Suprapubic skin (tissue), 4 donors: ENCODE measurements at regions not wholly inside any gene's neighbourhood (a gene's known extent, or its start where the extent isn't known, plus 50 kb on each side); places are given as distances from the start of the nearest gene placed in this dataset.

Source experiments
- DNase-seq, 2 donors: peaks; one replicate each; pipeline ENCODE4 v3.0.0-alpha.2; 2019; ENCODE audit warnings: low spot score in 2 of 2
- H3K27ac ChIP-seq: fragments of 200-600 bp; sonication (generic); one replicate; pipeline ENCODE4 v1.5.1; 2019
- H3K27me3 ChIP-seq: fragments of 200-600 bp; sonication (generic); one replicate; pipeline ENCODE4 v1.5.1; 2019
- H3K36me3 ChIP-seq: fragments of 200-600 bp; sonication (generic); one replicate; pipeline ENCODE4 v1.5.1; 2019
- H3K4me1 ChIP-seq: fragments of 200-600 bp; sonication (generic); one replicate; pipeline ENCODE4 v1.5.1; 2019
- H3K4me3 ChIP-seq: fragments of 200-600 bp; sonication (generic); one replicate; pipeline ENCODE4 v1.5.1; 2019; ENCODE audit warnings: mild to moderate bottlenecking
- H3K9me3 ChIP-seq: fragments of 200-600 bp; sonication (generic); one replicate; pipeline ENCODE4 v1.5.1; 2019
- EP300 ChIP-seq: sonication (generic); formaldehyde crosslinking; IDR thresholded peaks from one replicate; pipeline ENCODE4 v1.6.1; 2017; ENCODE audit warnings: antibody characterized with exemption
- POLR2A ChIP-seq, 2 donors: fragments of 450-650 bp; IDR thresholded peaks; one replicate each; pipeline ENCODE4 v1.6.1; 2017; ENCODE audit warnings: antibody characterized with exemption in 2 of 2, mild to moderate bottlenecking in 2 of 2, moderate library complexity in 2 of 2
- POLR2AphosphoS5 ChIP-seq, 3 donors: sonication (generic); formaldehyde crosslinking; IDR thresholded peaks; one replicate each; pipeline ENCODE4 v1.6.1; 2017; ENCODE audit warnings: antibody characterized with exemption in 3 of 3
- WGBS: methylation state at CpG from one replicate; pipeline ENCODE4 v1.1.5; 2018; 5-methylcytosine and 5-hydroxymethylcytosine counted together
- TF ChIP-seq, protein P1 (sequence below), 2 donors: fragments of 200-600 bp in 1 of 2; fragments of 450-650 bp in 1 of 2; sonication (generic) in 1 of 2; IDR thresholded peaks; one replicate each; pipeline ENCODE4 v1.5.1; 2016 to 2019; ENCODE audit warnings: antibody characterized with exemption in 2 of 2, mild to moderate bottlenecking in 1 of 2, moderate library complexity in 1 of 2

DNA sequence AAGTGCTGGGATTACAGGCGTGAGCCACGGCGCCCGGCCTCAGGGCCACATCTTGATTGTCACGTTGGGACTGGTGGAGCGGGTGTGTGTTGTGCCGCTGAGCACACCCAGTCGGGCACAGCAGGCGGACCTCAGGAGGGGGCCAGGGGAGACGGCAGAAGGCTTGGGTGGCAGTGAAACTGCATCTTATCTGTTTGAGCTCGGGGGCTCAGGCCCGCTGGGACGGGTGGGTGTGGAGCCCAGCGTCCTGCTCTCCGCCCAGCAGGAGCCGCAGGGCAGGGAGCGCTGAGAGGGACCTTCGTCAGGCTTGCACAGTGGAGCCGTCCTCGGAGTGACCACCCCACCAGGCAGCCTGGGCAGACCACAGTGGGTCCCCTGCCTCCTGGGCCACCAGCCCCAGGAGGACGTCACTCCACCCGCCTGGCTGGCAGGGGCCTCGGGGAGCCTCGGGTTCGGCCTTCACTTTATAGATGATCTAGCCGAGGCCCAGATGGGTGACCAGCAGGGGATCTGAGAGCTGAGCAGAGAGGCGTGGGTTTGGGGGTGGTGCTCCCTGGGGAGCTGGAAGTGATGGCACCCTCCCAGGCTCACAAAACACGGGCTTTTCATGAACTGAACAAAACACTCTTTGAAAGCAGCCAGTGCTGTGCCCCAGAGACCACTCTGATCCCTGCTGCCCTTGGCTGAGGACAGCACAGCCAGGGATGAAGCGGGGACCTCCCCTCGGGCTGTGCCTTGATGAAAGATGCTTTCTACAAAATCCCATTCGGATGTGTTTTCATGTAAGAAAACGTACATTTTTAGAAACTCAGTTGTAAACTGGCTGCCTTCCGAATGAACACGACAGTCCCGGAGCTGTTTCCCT is 181.1 kb downstream of the SEC14L1 start:
- DNase-seq, result peak; percentile 73 to 78
- TF ChIP-seq EP300, result no peak
- TF ChIP-seq POLR2AphosphoS5 (IDR thresholded peaks at IDR 0.05), result no peak
- TF ChIP-seq, protein P1, sequence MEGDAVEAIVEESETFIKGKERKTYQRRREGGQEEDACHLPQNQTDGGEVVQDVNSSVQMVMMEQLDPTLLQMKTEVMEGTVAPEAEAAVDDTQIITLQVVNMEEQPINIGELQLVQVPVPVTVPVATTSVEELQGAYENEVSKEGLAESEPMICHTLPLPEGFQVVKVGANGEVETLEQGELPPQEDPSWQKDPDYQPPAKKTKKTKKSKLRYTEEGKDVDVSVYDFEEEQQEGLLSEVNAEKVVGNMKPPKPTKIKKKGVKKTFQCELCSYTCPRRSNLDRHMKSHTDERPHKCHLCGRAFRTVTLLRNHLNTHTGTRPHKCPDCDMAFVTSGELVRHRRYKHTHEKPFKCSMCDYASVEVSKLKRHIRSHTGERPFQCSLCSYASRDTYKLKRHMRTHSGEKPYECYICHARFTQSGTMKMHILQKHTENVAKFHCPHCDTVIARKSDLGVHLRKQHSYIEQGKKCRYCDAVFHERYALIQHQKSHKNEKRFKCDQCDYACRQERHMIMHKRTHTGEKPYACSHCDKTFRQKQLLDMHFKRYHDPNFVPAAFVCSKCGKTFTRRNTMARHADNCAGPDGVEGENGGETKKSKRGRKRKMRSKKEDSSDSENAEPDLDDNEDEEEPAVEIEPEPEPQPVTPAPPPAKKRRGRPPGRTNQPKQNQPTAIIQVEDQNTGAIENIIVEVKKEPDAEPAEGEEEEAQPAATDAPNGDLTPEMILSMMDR (IDR thresholded peaks at IDR 0.05), result no peak
- no peak for TF ChIP-seq POLR2A (IDR thresholded peaks at IDR 0.05)
- H3K9me3 ChIP-seq, result no peaks in the 10 kb centered on the region
- H3K27me3 ChIP-seq, result no peaks in the 10 kb centered on the region
- peak overlapping the region; percentile 97 for H3K27ac ChIP-seq
- 29% methylated on average over 17 of the region's 35 CpGs for WGBS
- no peaks in the 10 kb centered on the region for H3K36me3 ChIP-seq
- peak overlapping the region; percentile 61 for H3K4me3 ChIP-seq
- H3K4me1 ChIP-seq, result peaks cover 87% of the 10 kb centered on the region

DNA sequence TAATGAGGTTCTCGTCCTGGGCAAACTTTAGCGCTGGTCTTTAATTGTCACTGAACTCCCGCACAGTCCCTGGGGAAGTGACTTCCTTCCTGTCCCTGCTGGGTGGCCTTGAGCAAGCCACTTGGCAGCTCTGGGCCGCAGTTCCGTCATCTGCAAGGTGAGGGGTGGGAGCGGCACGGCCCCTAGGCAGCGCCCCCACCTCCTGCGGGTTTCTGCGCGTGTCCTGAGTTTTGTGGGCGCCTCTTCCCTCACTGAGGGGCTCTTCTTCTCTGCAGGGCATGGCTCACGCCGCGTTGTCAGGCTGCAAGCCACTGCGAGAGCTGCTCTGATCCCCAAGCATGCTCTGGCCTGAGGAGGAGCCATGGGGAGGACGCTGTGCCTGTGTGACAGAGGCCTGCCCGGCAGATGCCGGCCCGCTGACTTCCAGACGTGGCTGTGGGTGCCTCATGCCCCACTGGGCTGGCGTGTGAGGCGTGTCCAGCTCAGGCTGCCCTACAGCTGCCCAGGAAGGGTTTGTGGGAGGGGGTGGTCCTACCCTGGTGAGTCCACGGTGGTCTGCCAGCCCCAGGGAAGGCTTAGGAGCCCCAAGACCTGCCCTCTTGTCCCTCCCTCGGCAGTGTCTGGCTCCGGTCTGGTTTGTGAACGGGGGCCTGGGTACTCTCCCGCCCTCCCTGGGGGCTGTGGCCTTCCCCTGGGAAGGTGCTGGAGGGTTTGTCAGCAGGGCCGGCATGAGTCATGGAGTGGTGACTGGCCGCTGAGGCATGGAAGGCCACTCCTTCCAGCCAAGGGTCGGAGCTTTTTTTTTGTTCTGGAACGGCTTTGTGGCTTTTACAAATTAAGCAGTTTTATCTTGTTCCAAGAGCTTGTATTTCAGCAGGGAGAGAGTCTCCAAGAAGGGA is 182.0 kb downstream of the SEC14L1 start:
- TF ChIP-seq, protein P1 (IDR thresholded peaks at IDR 0.05), result no peak
- TF ChIP-seq EP300 (no peak), POLR2A (IDR thresholded peaks at IDR 0.05) (peak in 1 of 2 donors; percentile 57), POLR2AphosphoS5 (IDR thresholded peaks at IDR 0.05) (peak in 2 of 3 donors; percentile 9 to 17)
- WGBS, result 32% methylated on average over 7 of the region's 32 CpGs
- Histone ChIP-seq H3K27ac (peak overlapping the region; percentile 97), H3K9me3 (no peaks in the 10 kb centered on the region), H3K4me1 (peaks cover 93% of the 10 kb centered on the region), H3K4me3 (peak overlapping the region; percentile 61), H3K36me3 (no peaks in the 10 kb centered on the region), H3K27me3 (no peaks in the 10 kb centered on the region)
- peak; percentile 92 for DNase-seq

DNA sequence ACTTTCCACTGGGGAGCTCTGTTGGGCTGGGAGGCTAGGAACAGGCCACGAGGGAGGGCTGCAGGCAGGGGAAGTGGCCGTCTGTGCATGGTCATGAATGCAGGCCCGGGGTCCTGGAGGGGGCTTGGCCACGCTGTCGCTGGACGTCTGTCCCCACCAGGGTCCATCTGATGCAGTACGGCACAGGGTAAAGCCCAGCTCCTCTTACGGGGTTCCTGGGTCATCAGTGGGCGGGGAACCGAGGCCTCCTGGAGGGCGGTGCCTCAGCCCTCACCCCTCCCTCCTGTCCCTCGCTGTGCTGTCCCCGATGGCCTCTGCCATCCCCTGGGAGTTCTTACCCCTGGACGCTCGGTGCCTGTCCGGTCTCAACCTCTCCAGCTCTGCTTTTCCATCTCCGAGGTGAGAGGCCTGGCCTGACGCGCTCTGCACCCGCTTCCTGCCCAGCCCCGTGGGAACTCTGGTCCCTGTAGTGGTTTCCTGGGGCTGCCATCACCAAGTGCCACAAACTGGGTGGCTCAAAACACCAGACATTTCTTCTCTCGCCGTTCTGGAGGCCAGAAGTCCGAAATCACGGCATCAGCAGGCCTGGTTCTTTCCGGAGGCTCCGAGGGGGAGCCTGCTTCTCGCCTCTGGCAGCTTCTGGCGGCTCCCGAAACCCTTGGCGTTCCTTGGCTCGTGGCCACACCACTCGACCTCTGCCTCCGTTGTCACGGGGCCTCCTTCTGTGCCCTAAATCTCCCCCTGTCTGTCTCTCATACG is 182.8 kb downstream of the SEC14L1 start:
- no peaks in the 10 kb centered on the region for H3K36me3 ChIP-seq
- no peaks in the 10 kb centered on the region for H3K27me3 ChIP-seq
- no peaks in the 10 kb centered on the region for H3K9me3 ChIP-seq
- H3K27ac ChIP-seq, result peak overlapping the region; percentile 97
- TF ChIP-seq EP300 (no peak), POLR2A (IDR thresholded peaks at IDR 0.05) (no peak), POLR2AphosphoS5 (IDR thresholded peaks at IDR 0.05) (no peak)
- TF ChIP-seq, protein P1 (IDR thresholded peaks at IDR 0.05), result no peak
- peak overlapping the region; percentile 61 for H3K4me3 ChIP-seq
- peaks cover 87% of the 10 kb centered on the region for H3K4me1 ChIP-seq
- DNase-seq, result peak; percentile 77 to 81
- 75% methylated on average over 34 of the region's 36 CpGs for WGBS

DNA sequence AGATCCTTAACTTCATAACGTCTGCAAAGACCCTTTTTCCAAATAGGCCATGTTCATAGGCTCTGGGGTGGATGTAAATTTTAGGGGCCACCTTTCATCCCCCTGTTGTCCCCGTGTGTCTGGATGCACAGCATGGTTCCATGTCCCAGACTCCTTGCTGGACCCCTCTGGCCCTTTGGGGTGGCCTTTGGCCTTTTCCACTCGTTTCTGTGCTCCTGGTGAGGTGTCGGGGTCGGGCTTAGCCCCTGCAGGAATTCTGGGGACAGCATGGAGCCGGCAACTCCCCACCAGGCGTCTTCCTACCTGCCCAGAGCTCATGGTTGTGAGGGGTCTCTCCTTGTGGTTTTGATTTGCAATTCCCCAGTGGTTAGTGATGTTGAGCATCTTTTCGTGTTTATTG is 183.5 kb downstream of the SEC14L1 start:
- H3K4me3 ChIP-seq, result no peak overlapping the region

More for the DNA sequence above, 183.5 kb downstream of the SEC14L1 start:
- TF ChIP-seq, protein P1 (IDR thresholded peaks at IDR 0.05), result no peak
- TF ChIP-seq POLR2AphosphoS5 (IDR thresholded peaks at IDR 0.05) (no peak), EP300 (no peak)
- peaks cover 85% of the 10 kb centered on the region for H3K4me1 ChIP-seq
- H3K9me3 ChIP-seq, result no peaks in the 10 kb centered on the region
- DNase-seq, result peak; percentile 56 to 63
- peak overlapping the region; percentile 97 for H3K27ac ChIP-seq
- no peaks in the 10 kb centered on the region for H3K27me3 ChIP-seq
- no peaks in the 10 kb centered on the region for H3K36me3 ChIP-seq
- WGBS, result 90% methylated on average over 8 of the region's 8 CpGs
